ENCODE measurements at regions not wholly inside any gene's neighbourhood (a gene's known extent, or its start where the extent isn't known, plus 50 kb on each side); places are given as distances from the start of the nearest gene placed in this dataset.

- Histone ChIP-seq H3K4me3 (ENCODE audit: low read length) (no peak overlapping the region), H3K36me3 (ENCODE audit: insufficient read depth, low read length) (no peaks in the 10 kb centered on the region), H2AFZ (ENCODE audit: low read depth, low read length) (peak overlapping the region; percentile 0), H3F3A (ENCODE audit: insufficient read depth, low read length, poor library complexity, severe bottlenecking) (no peaks in the 10 kb centered on the region), H3K9ac (ENCODE audit: low read length) (peak overlapping the region; percentile 41), H3K79me2 (replicated peaks; ENCODE audit: insufficient read depth, low read length) (no peaks in the 10 kb centered on the region), H3K4me2 (ENCODE audit: low read length) (no peak overlapping the region), H3K27ac (ENCODE audit: low read length) (peak overlapping the region; percentile 76), H3K9me3 (ENCODE audit: low read length) (no peaks in the 10 kb centered on the region), H3K27me3 (ENCODE audit: insufficient read depth, low read depth, low read length) (no peaks in the 10 kb centered on the region), H4K20me1 (ENCODE audit: insufficient read depth) (no peaks in the 10 kb centered on the region), H3K9me2 (ENCODE audit: insufficient read depth, low read length) (no peaks in the 10 kb centered on the region)
- no peak for TF ChIP-seq EZH2 (IDR thresholded peaks at IDR 0.05; ENCODE audit: borderline replicate concordance, insufficient read depth, low read length, poor library complexity, severe bottlenecking)
- TF ChIP-seq POLR2AphosphoS5 (IDR thresholded peaks at IDR 0.05) = peak; percentile 13
These were observed 125.2 kb upstream of the RFLNA start for GRCh38 chr12:124169577-124170284.

GRCh38 chr12:124170760-124171159 is 124.1 kb upstream of the RFLNA start:
- H3F3A ChIP-seq (ENCODE audit: insufficient read depth, low read length, poor library complexity, severe bottlenecking) = no peaks in the 10 kb centered on the region
- no peaks in the 10 kb centered on the region for H3K9me2 ChIP-seq (ENCODE audit: insufficient read depth, low read length)
- no peak overlapping the region for H3K27ac ChIP-seq (ENCODE audit: low read length)
- H3K27me3 ChIP-seq (ENCODE audit: insufficient read depth, low read depth, low read length) = no peaks in the 10 kb centered on the region
- H3K9ac ChIP-seq (ENCODE audit: low read length) = no peak overlapping the region
- H3K36me3 ChIP-seq (ENCODE audit: insufficient read depth, low read length) = no peaks in the 10 kb centered on the region
- TF ChIP-seq TAF1 (IDR thresholded peaks at IDR 0.05; ENCODE audit: low read depth) = no peak
- TF ChIP-seq CTCF (IDR thresholded peaks at IDR 0.05; ENCODE audit: poor library complexity, severe bottlenecking) = no peak
- TF ChIP-seq EP300 (conservative IDR thresholded peaks at IDR 0.05; ENCODE audit: poor library complexity, severe bottlenecking) = no peak
- TF ChIP-seq SMC3 (conservative IDR thresholded peaks at IDR 0.05; ENCODE audit: poor library complexity) = no peak
- TF ChIP-seq POLR2AphosphoS5 (IDR thresholded peaks at IDR 0.05) = no peak
- TF ChIP-seq MXI1 (conservative IDR thresholded peaks at IDR 0.05; ENCODE audit: poor library complexity, severe bottlenecking) = no peak
- TF ChIP-seq EZH2 (IDR thresholded peaks at IDR 0.05; ENCODE audit: borderline replicate concordance, insufficient read depth, low read length, poor library complexity, severe bottlenecking) = no peak
- TF ChIP-seq REST (IDR thresholded peaks at IDR 0.05; ENCODE audit: borderline replicate concordance) = no peak
- no peak for TF ChIP-seq RAD21 (conservative IDR thresholded peaks at IDR 0.05)
- no peak overlapping the region for H3K4me2 ChIP-seq (ENCODE audit: low read length)
- H3K79me2 ChIP-seq (replicated peaks; ENCODE audit: insufficient read depth, low read length) = no peaks in the 10 kb centered on the region
- no peaks in the 10 kb centered on the region for H4K20me1 ChIP-seq (ENCODE audit: insufficient read depth)
- no peaks in the 10 kb centered on the region for H3K9me3 ChIP-seq (ENCODE audit: low read length)
- no peak overlapping the region for H3K4me3 ChIP-seq (ENCODE audit: low read length)
- H2AFZ ChIP-seq (ENCODE audit: low read depth, low read length) = no peak overlapping the region

Measured in neural cell (in vitro differentiated cells).